Glutamatergic neuron (in vitro differentiated cells): ENCODE measurements at regions not wholly inside any gene's neighbourhood (a gene's known extent, or its start where the extent isn't known, plus 50 kb on each side); places are given as distances from the start of the nearest gene placed in this dataset.

ENCODE experiments used
- DNase-seq: peaks from one replicate; pipeline ENCODE4 v3.0.0; 2022
- H3K27ac Mint-ChIP-seq: one replicate; pipeline ENCODE4 v1.8.0; 2020; ENCODE audit warnings: mild to moderate bottlenecking, mixed read lengths, inconsistent platforms; ENCODE audit not compliant: unreplicated experiment
- H3K27me3 Mint-ChIP-seq: one replicate; pipeline ENCODE4 v1.8.0; 2020; ENCODE audit warnings: mild to moderate bottlenecking, moderate library complexity, mixed read lengths, inconsistent platforms; ENCODE audit not compliant: unreplicated experiment
- H3K36me3 Mint-ChIP-seq: one replicate; pipeline ENCODE4 v1.8.0; 2020; ENCODE audit warnings: mild to moderate bottlenecking, mixed read lengths, inconsistent platforms; ENCODE audit not compliant: unreplicated experiment
- H3K4me1 Mint-ChIP-seq: one replicate; pipeline ENCODE4 v1.8.0; 2020; ENCODE audit warnings: mild to moderate bottlenecking, low read depth, mixed read lengths, inconsistent platforms; ENCODE audit not compliant: unreplicated experiment
- H3K4me3 Mint-ChIP-seq: one replicate; pipeline ENCODE4 v1.8.0; 2020; ENCODE audit warnings: mild to moderate bottlenecking, mixed read lengths, inconsistent platforms; ENCODE audit not compliant: unreplicated experiment
- H3K9me3 Mint-ChIP-seq: one replicate; pipeline ENCODE4 v1.8.0; 2020; ENCODE audit warnings: mild to moderate bottlenecking, moderate library complexity, mixed read lengths, inconsistent platforms; ENCODE audit not compliant: unreplicated experiment
- TF ChIP-seq, protein P1 (sequence below): fragments of 200-600 bp; sonication (generic); IDR thresholded peaks from one replicate; pipeline ENCODE4 v1.5.0; 2021; ENCODE audit not compliant: partially characterized antibody, unreplicated experiment

DNA sequence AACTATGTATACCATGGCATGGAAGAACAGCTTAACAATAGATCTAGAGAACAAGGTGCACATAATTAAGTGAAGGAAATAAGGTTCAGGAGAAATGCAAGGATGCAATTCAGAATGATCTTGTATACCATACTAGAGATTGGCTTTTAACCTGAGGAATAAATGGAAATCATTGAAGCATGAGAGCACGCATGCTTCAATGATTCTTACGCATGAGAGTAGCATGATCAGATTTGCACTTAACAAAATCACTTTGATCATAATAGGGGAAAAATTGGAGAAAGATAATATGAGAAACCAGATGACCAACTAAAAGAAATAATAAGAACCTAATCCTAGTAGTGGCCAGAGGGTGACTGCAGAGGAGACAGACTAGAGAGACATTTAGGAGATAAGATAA, 133.3 kb upstream of the FSCB start:
- TF ChIP-seq, protein P1, sequence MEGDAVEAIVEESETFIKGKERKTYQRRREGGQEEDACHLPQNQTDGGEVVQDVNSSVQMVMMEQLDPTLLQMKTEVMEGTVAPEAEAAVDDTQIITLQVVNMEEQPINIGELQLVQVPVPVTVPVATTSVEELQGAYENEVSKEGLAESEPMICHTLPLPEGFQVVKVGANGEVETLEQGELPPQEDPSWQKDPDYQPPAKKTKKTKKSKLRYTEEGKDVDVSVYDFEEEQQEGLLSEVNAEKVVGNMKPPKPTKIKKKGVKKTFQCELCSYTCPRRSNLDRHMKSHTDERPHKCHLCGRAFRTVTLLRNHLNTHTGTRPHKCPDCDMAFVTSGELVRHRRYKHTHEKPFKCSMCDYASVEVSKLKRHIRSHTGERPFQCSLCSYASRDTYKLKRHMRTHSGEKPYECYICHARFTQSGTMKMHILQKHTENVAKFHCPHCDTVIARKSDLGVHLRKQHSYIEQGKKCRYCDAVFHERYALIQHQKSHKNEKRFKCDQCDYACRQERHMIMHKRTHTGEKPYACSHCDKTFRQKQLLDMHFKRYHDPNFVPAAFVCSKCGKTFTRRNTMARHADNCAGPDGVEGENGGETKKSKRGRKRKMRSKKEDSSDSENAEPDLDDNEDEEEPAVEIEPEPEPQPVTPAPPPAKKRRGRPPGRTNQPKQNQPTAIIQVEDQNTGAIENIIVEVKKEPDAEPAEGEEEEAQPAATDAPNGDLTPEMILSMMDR = no peak
- no peak for DNase-seq
- Mint-ChIP-seq H3K27ac (no peak overlapping the region), H3K36me3 (no peaks in the 10 kb centered on the region), H3K27me3 (no peaks in the 10 kb centered on the region), H3K9me3 (no peaks in the 10 kb centered on the region), H3K4me3 (no peak overlapping the region), H3K4me1 (no peaks in the 10 kb centered on the region)

DNA sequence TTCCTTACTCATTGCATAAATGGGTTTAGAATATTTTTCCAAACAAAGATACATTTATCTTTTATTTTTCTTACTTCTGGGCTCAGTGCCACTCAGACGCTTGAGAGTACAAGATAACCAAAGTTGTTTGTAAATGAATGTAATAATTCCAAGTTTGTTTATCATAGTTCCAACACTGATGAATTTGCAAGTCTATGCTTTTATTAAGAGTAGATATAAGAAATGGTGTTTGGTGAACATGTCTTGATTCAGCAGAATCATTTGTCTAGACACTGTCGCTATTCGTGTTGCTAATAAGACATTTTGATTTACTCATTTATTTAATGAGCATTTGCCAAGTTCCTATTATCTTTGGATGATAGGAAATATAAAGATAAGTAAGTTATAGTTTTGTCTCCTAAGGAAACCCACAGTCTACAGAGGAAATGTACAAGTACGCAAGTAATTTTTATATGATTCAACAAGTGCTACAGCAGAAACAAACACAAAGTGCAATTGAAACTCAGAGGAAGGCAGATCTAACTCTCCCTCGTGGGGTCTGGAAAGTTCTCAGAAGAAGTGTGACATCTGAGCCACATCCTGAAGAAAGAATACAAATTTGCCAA, 132.8 kb upstream of the FSCB start:
- H3K9me3 Mint-ChIP-seq = no peaks in the 10 kb centered on the region
- DNase-seq = no peak
- H3K4me1 Mint-ChIP-seq = no peaks in the 10 kb centered on the region
- no peaks in the 10 kb centered on the region for H3K36me3 Mint-ChIP-seq
- TF ChIP-seq, protein P1 = no peak
- no peak overlapping the region for H3K4me3 Mint-ChIP-seq
- no peaks in the 10 kb centered on the region for H3K27me3 Mint-ChIP-seq
- no peak overlapping the region for H3K27ac Mint-ChIP-seq

DNA sequence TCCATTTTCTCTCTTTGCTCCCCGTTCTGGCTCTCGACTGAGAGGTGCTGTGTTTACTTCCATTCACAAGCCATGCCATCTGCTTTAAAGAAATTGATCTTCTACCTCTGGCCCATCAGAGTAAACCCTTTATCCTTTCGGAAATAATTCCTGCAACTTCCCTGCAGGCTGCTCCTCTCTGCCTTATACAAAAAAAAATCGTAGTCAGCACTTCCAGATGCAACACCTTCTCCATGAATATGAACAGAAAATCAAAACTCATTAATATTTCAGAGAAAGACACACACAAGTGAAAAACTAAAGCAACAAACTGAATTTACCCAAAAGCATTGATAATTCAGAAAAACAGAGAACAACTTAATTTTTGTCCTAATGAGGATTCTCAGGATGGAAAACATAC, 127.6 kb upstream of the FSCB start:
- no peak overlapping the region for H3K27ac Mint-ChIP-seq
- peaks cover 3% of the 10 kb centered on the region for H3K4me1 Mint-ChIP-seq
- TF ChIP-seq, protein P1 = no peak
- no peaks in the 10 kb centered on the region for H3K9me3 Mint-ChIP-seq
- no peak for DNase-seq
- no peaks in the 10 kb centered on the region for H3K27me3 Mint-ChIP-seq
- no peak overlapping the region for H3K4me3 Mint-ChIP-seq
- no peaks in the 10 kb centered on the region for H3K36me3 Mint-ChIP-seq

DNA sequence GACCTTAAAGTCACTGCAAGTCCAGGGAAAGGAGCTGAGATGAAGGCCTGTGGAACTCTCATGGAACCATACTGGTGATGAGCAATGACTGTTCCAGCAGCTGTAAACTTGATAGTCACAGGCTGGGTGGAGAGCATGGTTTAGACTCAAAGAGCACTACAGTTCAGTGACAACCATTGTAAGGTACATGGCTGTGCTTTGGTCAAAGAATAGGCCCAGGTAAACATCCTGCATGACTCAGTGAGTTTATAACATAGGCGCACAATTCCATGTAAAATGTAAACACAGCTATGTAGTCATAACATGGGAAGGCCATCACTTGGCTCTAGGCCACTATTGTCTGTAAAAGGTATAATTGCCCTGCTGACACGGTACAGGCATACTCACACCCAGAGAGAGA, 119.3 kb upstream of the FSCB start:
- no peaks in the 10 kb centered on the region for H3K9me3 Mint-ChIP-seq
- H3K36me3 Mint-ChIP-seq = no peaks in the 10 kb centered on the region
- no peaks in the 10 kb centered on the region for H3K4me1 Mint-ChIP-seq
- TF ChIP-seq, protein P1 = no peak
- DNase-seq = no peak
- H3K27me3 Mint-ChIP-seq = no peaks in the 10 kb centered on the region
- no peak overlapping the region for H3K4me3 Mint-ChIP-seq
- no peak overlapping the region for H3K27ac Mint-ChIP-seq

DNA sequence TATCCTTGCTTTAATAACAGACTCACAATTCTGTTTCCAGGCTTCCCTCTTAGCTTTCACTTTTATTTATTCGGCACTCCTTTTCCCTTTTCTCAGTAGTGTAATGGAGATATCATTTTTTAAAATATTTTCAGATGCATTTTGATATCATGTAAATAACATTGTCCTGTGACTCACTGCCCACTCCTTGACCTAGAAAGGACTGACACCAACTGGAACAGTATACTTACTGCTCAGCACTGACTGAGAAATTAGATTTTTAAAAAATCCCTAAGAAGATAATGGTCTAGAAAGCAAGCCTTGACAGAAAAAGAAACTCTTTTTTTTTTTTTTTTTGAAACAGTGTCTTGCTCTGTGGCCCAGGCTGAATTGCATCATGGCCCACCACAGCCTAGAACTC, 118.0 kb upstream of the FSCB start:
- no peak overlapping the region for H3K4me3 Mint-ChIP-seq
- no peaks in the 10 kb centered on the region for H3K4me1 Mint-ChIP-seq
- TF ChIP-seq, protein P1 = no peak
- no peak for DNase-seq
- H3K36me3 Mint-ChIP-seq = no peaks in the 10 kb centered on the region
- no peaks in the 10 kb centered on the region for H3K9me3 Mint-ChIP-seq
- H3K27me3 Mint-ChIP-seq = no peaks in the 10 kb centered on the region
- H3K27ac Mint-ChIP-seq = no peak overlapping the region
